Stimulated activated effector memory CD8-positive, alpha-beta T cell treated with anti-CD3 and anti-CD28 coated beads, Interleukin-12 subunit alpha, Interleukin-12 subunit beta, amount 100 ng/mL, for 72 hours (primary cell): ENCODE measurements at regions not wholly inside any gene's neighbourhood (a gene's known extent, or its start where the extent isn't known, plus 50 kb on each side); places are given as distances from the start of the nearest gene placed in this dataset.

Experiments used
- ATAC-seq: fragments of 150-1000 bp; cut with Tn5 transposase; 2 replicates; pipeline ENCODE4 v1.10.0; 2021
- DNase-seq, 2 donors: peaks; one replicate each; pipeline ENCODE4 v3.0.0; 2021 to 2022; ENCODE audit warnings: low spot score in 2 of 2
- H3K27ac Mint-ChIP-seq: one replicate; pipeline ENCODE4 v1.8.0; 2022; ENCODE audit warnings: mild to moderate bottlenecking, mixed read lengths
- H3K36me3 Mint-ChIP-seq: one replicate; pipeline ENCODE4 v1.8.0; 2022; ENCODE audit warnings: mild to moderate bottlenecking, mixed read lengths
- H3K4me1 Mint-ChIP-seq: one replicate; pipeline ENCODE4 v1.8.0; 2022; ENCODE audit warnings: mixed read lengths
- H3K4me3 Mint-ChIP-seq: one replicate; pipeline ENCODE4 v1.8.0; 2022; ENCODE audit warnings: mild to moderate bottlenecking, mixed read lengths
- H3K9me3 Mint-ChIP-seq: one replicate; pipeline ENCODE4 v1.8.0; 2022; ENCODE audit warnings: mixed read lengths

GRCh38 chr1:55935236-55935635 lies 644.1 kb downstream of the PLPP3 start:
- Mint-ChIP-seq H3K9me3 (peaks cover 3% of the 10 kb centered on the region), H3K4me1 (no peaks in the 10 kb centered on the region), H3K4me3 (no peak overlapping the region), H3K27ac (no peak overlapping the region), H3K36me3 (no peaks in the 10 kb centered on the region)
- no peak for DNase-seq
- no peak for ATAC-seq

DNA sequence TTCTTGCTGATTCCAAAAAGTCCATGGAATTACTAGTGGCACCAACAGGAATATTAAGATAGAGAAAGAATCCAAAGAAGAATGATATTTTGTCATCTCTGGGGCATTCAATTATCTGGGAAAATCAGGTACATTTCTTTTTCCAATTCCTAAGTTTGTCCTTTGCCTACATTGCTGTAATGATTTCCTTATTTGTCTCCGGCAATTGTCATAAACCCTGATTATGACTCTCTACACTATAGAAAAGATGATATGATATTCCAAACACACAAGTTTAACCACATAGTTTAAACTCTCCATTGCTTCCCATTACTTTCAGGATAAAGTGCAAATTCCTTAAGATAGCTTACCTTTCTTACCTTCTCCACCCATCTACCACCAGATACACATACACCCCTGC lies 647.0 kb downstream of the PLPP3 start:
- Mint-ChIP-seq H3K9me3 (peaks cover 3% of the 10 kb centered on the region), H3K4me3 (no peak overlapping the region), H3K4me1 (no peaks in the 10 kb centered on the region), H3K27ac (no peak overlapping the region), H3K36me3 (no peaks in the 10 kb centered on the region)
- no peak for ATAC-seq
- DNase-seq, result no peak

- no peaks in the 10 kb centered on the region for H3K36me3 Mint-ChIP-seq
- no peak overlapping the region for H3K4me3 Mint-ChIP-seq
- ATAC-seq, result no peak
- no peak for DNase-seq
- H3K27ac Mint-ChIP-seq, result no peak overlapping the region
- no peaks in the 10 kb centered on the region for H3K4me1 Mint-ChIP-seq
- peaks cover 3% of the 10 kb centered on the region for H3K9me3 Mint-ChIP-seq
Observed at GRCh38 chr1:55931081-55931940, 648.1 kb downstream of the PLPP3 start.

GRCh38 chr1:55929652-55930051 lies 649.7 kb downstream of the PLPP3 start:
- Mint-ChIP-seq H3K4me1 (no peaks in the 10 kb centered on the region), H3K4me3 (no peak overlapping the region), H3K36me3 (no peaks in the 10 kb centered on the region), H3K27ac (no peak overlapping the region), H3K9me3 (peaks cover 1% of the 10 kb centered on the region)
- no peak for ATAC-seq
- DNase-seq, result no peak

- no peak overlapping the region for H3K27ac Mint-ChIP-seq
- ATAC-seq, result no peak
- no peaks in the 10 kb centered on the region for H3K9me3 Mint-ChIP-seq
- DNase-seq, result no peak
- no peaks in the 10 kb centered on the region for H3K36me3 Mint-ChIP-seq
- no peaks in the 10 kb centered on the region for H3K4me1 Mint-ChIP-seq
- no peak overlapping the region for H3K4me3 Mint-ChIP-seq
Observed at GRCh38 chr1:55928576-55928975, 650.8 kb downstream of the PLPP3 start.

GRCh38 chr1:55927702-55928290 lies 651.6 kb downstream of the PLPP3 start:
- ATAC-seq (no peak), DNase-seq (no peak)
- Mint-ChIP-seq H3K36me3 (no peaks in the 10 kb centered on the region), H3K4me3 (no peak overlapping the region), H3K9me3 (no peaks in the 10 kb centered on the region), H3K27ac (no peak overlapping the region), H3K4me1 (no peaks in the 10 kb centered on the region)

DNA sequence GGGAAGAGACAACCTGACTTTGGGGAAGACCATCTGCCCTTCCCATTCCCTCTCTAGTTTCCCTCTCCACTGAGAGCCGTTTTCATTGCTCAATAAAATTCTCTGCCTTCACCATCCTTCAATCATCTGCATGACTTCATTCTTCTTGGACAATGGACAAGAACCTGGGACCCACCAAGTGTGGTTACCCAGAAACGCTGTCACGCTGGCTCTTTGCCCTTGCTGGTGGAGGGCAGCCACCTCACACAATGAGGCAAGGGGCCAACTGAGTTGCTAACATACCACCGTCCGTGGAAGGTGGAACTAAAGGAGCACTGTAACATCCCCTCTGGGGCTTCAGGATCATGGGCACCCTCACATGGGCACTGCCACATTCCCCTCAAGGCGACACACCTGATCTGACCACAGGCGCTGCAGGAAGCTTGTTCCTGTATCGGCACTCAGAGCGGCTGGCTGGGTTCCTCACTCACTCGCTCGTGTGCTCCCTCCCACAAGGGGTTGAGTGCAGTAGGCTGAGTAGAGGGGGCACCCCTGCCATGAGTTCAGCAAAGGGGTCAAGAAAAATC lies 652.4 kb downstream of the PLPP3 start:
- ATAC-seq (no peak), DNase-seq (no peak)
- Mint-ChIP-seq H3K4me1 (no peaks in the 10 kb centered on the region), H3K4me3 (no peak overlapping the region), H3K9me3 (no peaks in the 10 kb centered on the region), H3K27ac (no peak overlapping the region), H3K36me3 (no peaks in the 10 kb centered on the region)

GRCh38 chr1:55916907-55917306 lies 662.5 kb downstream of the PLPP3 start:
- DNase-seq, result no peak
- ATAC-seq, result no peak
- Mint-ChIP-seq H3K27ac (no peak overlapping the region), H3K9me3 (peaks cover 4% of the 10 kb centered on the region), H3K36me3 (no peaks in the 10 kb centered on the region), H3K4me3 (no peak overlapping the region), H3K4me1 (no peaks in the 10 kb centered on the region)

GRCh38 chr1:55916481-55916880 lies 662.9 kb downstream of the PLPP3 start:
- H3K36me3 Mint-ChIP-seq, result no peaks in the 10 kb centered on the region

DNA sequence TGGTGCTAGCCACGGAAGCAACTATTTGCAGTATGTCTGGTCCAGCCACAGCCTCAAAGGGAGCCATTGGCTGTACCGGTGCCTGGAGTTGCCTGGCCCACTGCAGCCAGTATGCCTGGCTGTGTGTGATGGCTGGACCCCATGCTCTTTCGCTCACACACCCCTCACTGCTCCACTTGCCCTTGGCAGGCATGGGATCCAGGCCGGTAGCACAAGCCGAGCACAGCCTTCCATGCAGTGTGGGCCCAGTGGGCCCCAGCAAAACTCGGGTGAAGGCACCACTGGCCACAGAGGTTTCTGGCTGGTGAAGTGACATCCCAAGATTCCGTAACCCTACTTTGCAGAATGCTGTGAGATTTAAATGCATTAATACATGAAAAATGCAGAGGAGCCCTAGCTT lies 665.8 kb downstream of the PLPP3 start:
- no peak overlapping the region for H3K27ac Mint-ChIP-seq

More at GRCh38 chr1:55916481-55916880, 662.9 kb downstream of the PLPP3 start:
- peaks cover 4% of the 10 kb centered on the region for H3K9me3 Mint-ChIP-seq
- DNase-seq (no peak), ATAC-seq (no peak)
- H3K4me1 Mint-ChIP-seq, result no peaks in the 10 kb centered on the region
- H3K27ac Mint-ChIP-seq, result no peak overlapping the region
- no peak overlapping the region for H3K4me3 Mint-ChIP-seq

GRCh38 chr1:55912438-55912837 lies 666.9 kb downstream of the PLPP3 start:
- DNase-seq, result no peak
- Mint-ChIP-seq H3K27ac (no peak overlapping the region), H3K36me3 (no peaks in the 10 kb centered on the region), H3K4me1 (no peaks in the 10 kb centered on the region), H3K9me3 (peaks cover 3% of the 10 kb centered on the region), H3K4me3 (no peak overlapping the region)
- no peak for ATAC-seq

More for the DNA sequence above, 665.8 kb downstream of the PLPP3 start:
- no peak for DNase-seq
- H3K9me3 Mint-ChIP-seq, result peaks cover 4% of the 10 kb centered on the region
- no peak for ATAC-seq
- H3K4me1 Mint-ChIP-seq, result no peaks in the 10 kb centered on the region
- H3K36me3 Mint-ChIP-seq, result no peaks in the 10 kb centered on the region
- no peak overlapping the region for H3K4me3 Mint-ChIP-seq

DNA sequence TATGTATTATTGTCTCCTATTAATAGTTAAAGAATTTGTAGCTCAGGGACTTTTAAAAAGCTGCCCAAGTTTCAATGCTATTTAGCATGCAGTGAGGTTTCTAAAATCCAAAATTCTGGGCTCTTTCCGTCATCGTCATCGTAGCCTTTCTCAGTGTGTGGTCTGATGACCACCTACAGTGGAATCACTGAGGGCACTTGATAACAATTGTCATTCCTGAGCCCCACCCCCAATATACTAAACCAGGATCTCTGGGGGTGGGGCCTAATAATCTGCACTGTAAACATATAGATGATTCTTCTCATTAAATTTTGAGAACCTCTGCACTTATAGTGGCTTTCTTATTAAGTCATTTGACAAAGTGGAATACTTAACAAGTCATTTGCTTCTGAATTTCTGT lies 674.8 kb downstream of the PLPP3 start:
- H3K4me1 Mint-ChIP-seq, result no peaks in the 10 kb centered on the region

GRCh38 chr1:55898181-55898580 lies 681.2 kb downstream of the PLPP3 start:
- Mint-ChIP-seq H3K4me3 (no peak overlapping the region), H3K36me3 (no peaks in the 10 kb centered on the region), H3K27ac (no peak overlapping the region), H3K4me1 (no peaks in the 10 kb centered on the region), H3K9me3 (peaks cover 5% of the 10 kb centered on the region)
- ATAC-seq (no peak), DNase-seq (no peak)

More for the DNA sequence above, 674.8 kb downstream of the PLPP3 start:
- H3K36me3 Mint-ChIP-seq, result no peaks in the 10 kb centered on the region
- H3K4me3 Mint-ChIP-seq, result no peak overlapping the region
- no peak overlapping the region for H3K27ac Mint-ChIP-seq
- peaks cover 5% of the 10 kb centered on the region for H3K9me3 Mint-ChIP-seq
- DNase-seq, result no peak
- no peak for ATAC-seq

DNA sequence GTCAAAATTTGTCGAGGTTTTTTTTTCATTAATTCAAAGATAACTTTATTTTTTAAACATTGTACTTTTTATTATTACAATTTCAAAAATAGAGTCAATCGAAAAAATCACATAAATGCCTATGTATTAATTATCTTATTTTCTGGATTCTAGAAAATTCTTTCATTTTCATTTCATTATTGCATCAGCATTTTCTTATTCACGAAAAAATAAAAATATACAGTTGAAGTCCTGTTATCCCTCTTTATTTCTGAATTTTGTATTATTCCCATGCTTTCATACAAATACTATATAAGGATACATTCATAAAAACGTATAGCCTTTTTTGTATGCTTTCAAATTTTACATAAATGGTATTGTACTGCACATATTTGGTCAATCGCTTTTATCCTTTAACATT lies 681.0 kb upstream of the USP24 start:
- Mint-ChIP-seq H3K36me3 (no peaks in the 10 kb centered on the region), H3K27ac (no peak overlapping the region), H3K9me3 (peaks cover 17% of the 10 kb centered on the region), H3K4me3 (no peak overlapping the region), H3K4me1 (no peaks in the 10 kb centered on the region)
- no peak for ATAC-seq
- DNase-seq, result no peak

DNA sequence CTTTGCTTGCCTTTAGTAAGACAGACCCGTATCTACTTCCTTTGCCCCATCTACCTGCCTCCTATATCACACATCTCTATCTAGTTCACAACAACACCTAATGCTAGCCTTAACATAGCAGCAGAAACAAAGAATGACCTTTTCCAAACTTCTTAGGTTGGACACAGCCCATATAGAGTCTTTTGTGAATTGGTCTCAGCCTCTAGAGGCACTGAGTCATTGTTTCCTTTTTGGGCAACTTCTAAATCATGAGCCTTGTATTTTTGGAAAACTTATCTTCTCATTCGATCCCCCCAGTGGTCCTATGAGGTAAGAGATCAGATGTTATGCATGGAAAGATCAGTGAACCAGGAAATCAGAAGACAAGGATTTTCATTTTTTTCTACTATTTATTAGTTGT lies 679.4 kb upstream of the USP24 start:
- Mint-ChIP-seq H3K27ac (no peak overlapping the region), H3K4me1 (no peaks in the 10 kb centered on the region), H3K36me3 (no peaks in the 10 kb centered on the region), H3K9me3 (peaks cover 14% of the 10 kb centered on the region), H3K4me3 (no peak overlapping the region)
- DNase-seq (no peak), ATAC-seq (no peak)

- DNase-seq (no peak), ATAC-seq (no peak)
- H3K9me3 Mint-ChIP-seq, result peaks cover 14% of the 10 kb centered on the region
- H3K27ac Mint-ChIP-seq, result no peak overlapping the region
- no peaks in the 10 kb centered on the region for H3K4me1 Mint-ChIP-seq
- H3K36me3 Mint-ChIP-seq, result no peaks in the 10 kb centered on the region
- H3K4me3 Mint-ChIP-seq, result no peak overlapping the region
Observed at GRCh38 chr1:55893155-55893554, 678.0 kb upstream of the USP24 start.
